ENCODE measurements at regions not wholly inside any gene's neighbourhood (a gene's known extent, or its start where the extent isn't known, plus 50 kb on each side); places are given as distances from the start of the nearest gene placed in this dataset.

- no peak for DNase-seq
These were observed 53.4 kb downstream of the PTCHD4 start for GRCh38 chr6:48057601-48058000.

GRCh38 chr6:48048451-48049146 lies 62.4 kb downstream of the PTCHD4 start:
- no peak for DNase-seq

DNA sequence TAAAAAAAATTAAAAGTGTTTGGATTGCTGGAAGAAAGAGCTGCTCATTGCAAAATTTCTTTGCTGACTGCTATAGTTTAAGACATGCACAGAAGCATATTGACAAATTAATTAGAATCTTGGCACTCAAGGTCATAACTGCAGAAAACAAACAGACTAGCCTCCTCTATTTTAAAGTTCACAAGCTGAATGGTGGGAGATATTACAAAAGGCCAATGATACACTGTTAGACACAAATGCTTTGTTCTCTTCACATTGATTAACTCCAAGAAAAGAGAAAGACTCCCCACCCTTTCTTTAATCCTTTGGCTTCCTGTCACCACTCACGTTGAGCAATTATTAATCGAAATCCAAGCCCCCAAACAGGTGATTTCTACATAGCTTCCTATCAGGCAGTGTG lies 69.1 kb downstream of the PTCHD4 start:
- no peak for DNase-seq

DNA sequence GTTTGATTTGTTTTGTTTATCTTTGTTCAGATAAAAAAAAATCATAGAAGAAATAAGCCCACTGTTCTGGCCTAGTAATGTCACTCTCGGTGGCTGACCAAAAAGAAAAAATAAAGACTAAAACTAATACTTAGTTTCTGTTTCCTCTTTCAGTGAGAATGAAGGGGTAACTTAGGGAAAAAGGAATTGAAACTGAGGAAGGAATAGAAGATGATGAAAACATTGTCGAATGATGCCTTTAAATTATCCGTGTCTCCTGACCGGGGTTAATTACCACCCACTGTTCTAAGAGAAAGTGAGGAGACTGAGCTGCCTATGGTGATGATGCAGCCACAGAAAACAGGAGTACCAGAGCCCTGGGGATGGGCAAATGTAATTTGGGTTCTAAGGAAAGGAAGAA lies 73.1 kb downstream of the PTCHD4 start:
- DNase-seq = no peak

- no peak for DNase-seq
These were observed 74.7 kb downstream of the PTCHD4 start for GRCh38 chr6:48036316-48036715.

GRCh38 chr6:48032151-48032550 lies 78.8 kb downstream of the PTCHD4 start:
- DNase-seq = peak in 1 of 2 experiments; percentile 13

DNA sequence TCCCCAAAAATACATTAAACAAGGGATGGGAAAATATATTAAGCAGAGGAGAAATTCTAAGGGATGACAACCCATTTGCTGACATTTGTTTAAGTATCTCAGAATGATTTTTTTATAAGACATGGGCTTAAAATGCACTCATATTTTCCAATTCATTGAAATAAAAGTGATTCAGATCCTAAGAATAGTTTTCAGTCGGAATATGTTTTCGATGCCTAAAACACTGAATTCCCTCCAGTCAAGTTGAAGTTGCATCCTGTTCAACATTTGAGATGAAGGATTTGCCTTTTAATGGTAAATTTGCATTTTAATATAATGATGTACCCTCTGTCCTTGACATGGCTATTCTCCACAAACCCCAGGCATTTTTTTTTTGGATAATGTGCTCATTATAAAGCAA lies 79.3 kb downstream of the PTCHD4 start:
- DNase-seq = peak in 1 of 2 experiments; percentile 5

- DNase-seq = no peak
These were observed 83.1 kb downstream of the PTCHD4 start for GRCh38 chr6:48027704-48028435.

DNA sequence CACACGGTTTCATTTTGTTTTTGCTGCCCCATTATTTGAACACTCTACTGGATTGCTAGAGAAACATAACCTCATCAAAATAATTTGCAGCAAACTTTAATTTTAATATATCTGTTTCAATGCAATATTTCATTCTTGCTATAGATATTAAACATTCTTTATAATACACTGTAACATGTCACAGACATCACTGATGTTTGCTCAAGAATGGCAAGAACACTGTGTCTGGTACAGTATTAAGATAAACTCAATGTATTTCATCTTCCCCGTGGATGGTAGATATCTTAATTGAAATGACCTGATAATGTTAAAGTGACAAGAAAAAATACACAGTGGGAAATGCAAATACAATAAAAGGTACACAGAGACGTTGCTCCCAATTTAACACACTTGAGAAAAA lies 86.0 kb downstream of the PTCHD4 start:
- DNase-seq = no peak

DNA sequence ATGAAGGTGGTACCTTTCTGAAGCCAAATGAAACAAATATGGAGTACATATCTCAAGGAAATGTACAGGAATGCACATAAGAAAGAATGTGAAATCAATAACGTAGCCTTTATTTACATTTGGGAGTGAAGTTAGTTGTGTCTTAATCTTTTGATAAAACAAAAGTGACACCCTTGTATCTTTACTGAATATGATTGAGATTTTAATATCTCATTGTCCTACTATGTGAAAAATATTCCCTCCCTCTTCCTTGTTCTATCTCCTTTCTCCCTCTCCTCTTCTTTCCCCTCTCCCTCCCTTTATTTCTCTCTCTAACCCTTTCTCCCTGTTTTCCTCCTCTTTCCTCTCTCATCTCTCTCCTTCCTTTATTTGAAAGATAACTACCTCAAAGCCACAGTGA lies 89.1 kb downstream of the PTCHD4 start:
- DNase-seq = no peak

DNA sequence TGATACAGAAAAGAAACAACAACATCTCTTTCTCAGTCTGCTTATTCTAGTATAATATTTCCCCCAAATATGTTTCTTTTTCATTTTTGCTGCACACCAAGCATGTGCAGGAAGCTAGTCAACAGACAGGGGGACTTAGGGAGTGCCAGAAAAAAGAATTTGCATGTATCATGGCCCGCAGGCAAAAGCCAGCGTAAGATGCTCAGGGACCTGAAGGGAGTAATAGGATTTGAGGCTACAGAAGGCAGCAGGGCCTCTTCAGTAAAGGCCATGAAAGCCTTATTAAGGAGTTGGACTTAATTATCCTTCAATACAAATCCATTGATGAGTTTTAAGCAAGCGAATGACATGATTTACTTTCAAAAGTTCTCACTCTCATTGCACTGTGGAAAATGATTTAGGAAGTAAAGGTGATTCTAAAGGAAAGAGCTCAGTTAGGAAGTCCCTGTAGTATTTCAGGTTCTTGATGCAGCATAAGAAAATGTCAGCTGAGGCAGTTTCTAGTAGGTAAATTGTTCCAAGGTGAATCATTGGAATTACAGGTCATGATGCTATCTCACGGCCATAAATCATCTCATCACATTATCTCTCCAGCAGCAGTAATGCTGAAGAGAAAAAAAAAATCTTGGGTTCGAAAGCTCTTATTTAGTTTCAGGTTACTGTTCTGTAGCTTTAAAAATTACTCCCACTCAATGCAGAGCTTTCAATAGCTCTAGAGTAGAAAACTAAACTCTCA lies 94.8 kb downstream of the PTCHD4 start:
- DNase-seq = peak; percentile 24 to 40

DNA sequence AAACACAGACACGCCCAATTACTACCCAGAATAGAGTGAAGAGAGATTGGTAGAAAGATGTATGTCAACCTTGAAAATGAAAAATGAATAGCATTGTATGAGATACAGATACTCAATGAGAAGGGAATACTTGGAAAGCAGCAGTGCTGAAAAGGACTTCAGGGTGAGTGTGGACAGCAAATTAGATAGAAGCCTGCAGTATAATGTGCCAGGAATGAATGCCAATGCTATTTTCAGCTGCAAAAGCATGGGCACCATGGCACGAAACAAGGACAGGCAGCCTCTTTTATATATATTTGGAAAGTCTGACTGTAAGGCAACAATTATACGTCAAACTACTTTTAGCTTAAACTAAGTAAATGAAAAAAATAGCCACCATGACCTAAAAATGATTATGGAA lies 118.2 kb downstream of the PTCHD4 start:
- no peak for DNase-seq

DNA sequence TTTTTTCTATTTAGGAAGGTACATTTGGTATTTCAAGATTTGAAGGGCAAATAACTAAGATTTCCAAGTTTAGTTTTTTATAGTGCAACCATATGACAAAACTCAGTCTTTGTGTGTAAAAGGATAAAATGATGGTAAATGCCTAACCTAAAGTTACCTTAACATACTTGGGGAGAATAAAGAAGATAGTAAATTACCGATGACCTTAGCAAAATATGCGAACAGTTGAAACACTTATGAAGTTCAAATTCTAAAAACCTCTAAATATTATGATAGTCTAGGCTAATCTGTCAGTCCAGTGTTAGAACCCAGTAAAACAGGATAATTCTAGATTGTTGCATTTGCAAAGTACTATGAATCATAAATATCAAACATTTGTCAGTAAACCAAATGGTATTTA lies 127.5 kb downstream of the PTCHD4 start:
- DNase-seq = no peak

GRCh38 chr6:47977314-47977713 lies 133.7 kb downstream of the PTCHD4 start:
- no peak for DNase-seq

GRCh38 chr6:47974106-47974505 lies 136.9 kb downstream of the PTCHD4 start:
- DNase-seq = no peak

GRCh38 chr6:47970826-47971225 lies 140.2 kb downstream of the PTCHD4 start:
- DNase-seq = peak in 1 of 2 experiments; percentile 7

DNA sequence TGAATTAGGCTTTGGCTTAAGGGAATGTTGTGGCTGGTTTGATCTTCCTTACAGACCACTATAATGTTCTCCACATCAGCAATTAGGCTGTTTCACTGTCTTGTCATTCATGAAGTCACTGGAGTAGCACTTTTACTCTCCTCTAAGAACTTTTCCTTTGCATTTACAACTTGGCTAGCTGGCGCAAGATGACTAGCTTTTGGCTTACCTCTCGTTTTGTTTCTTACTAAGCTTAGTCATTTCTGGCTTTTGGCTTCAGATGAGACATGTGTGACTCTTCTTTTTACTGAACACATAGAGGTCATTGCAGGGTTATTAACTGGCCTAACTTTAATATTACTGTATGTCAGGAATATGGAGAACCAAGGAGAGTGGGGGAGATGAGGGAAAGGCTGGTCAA lies 143.2 kb downstream of the PTCHD4 start:
- no peak for DNase-seq

DNA sequence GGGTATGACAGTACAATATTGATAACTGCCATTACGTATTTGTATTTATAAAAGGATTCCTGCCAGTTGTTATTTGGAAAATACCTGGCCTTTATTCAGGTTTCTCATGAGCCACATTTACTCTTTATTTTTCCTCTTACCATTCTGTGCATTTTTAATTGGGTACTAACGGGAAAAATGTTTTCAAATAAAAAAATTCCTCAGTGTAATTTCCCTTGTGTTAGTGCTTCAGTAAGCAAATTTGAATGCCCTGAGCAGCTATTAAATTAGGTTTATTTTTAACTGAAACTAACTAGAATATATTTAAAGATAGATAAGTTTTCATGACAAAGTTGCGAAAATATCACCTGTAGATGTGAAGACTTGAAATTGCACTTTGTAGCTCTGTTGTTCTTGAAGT lies 146.0 kb downstream of the PTCHD4 start:
- DNase-seq = no peak

GRCh38 chr6:47952640-47953039 lies 158.4 kb downstream of the PTCHD4 start:
- no peak for DNase-seq

DNA sequence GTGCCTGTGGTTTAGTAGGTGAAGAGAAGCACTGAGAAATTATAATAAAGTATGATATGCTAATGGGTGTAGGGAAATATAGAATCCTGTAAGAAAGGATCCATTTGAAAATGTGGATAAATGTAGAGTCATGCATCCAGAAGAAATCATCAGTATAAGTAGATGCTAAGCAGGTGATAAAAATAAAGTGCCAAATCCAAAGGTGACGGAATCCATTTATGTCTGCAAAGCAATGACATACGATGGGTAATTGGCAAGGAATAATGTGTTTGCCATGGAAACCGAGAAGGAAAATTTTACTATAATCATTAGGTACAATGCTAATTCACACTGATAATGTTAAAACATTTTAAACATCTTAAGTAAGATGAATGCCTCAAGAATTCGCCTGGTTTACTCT lies 163.0 kb downstream of the OPN5 start:
- no peak for DNase-seq

DNA sequence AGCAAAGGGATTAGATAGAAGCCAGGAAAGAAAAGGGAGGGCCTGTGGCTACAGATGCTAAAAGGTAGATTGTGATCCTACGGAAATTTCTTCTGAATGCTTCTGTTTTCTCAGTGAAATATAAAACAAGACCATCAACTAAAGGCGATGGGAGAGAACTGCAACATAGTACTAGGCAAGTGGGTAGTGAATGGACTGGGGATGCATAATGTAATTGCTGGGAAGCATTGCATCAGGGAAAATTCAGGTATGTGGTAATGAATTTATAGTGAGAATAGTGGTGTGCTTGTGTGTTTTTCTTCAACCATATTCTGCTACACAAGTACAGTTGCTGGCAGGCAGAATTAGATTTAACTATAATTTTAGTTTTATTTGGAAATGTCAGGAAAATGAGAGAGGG lies 156.6 kb downstream of the OPN5 start:
- DNase-seq = no peak

GRCh38 chr6:47936820-47937219 lies 155.0 kb downstream of the OPN5 start:
- DNase-seq = no peak

DNA sequence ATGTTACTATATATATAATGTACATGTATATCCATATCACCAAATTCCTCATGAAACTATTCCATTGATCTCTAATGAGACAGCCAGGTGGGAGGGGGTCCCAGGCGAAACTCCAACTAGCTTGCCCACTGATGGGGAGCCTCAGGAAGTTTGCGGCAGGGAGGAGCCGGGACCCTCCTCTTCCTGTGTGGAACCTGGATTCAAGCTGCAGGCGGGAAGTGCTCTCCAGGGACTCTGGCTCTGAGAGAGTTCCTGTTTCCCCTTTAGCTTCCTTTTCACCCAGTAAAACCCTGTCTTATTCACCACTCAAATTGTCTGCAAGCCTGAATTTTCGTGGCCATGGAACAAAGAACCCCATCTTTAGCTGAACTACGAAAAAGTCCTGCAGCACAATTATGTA lies 152.2 kb downstream of the OPN5 start:
- no peak for DNase-seq

- no peak for DNase-seq
These were observed 150.7 kb downstream of the OPN5 start for GRCh38 chr6:47932575-47932974.
